Neural cell (in vitro differentiated cells): ENCODE measurements at regions not wholly inside any gene's neighbourhood (a gene's known extent, or its start where the extent isn't known, plus 50 kb on each side); places are given as distances from the start of the nearest gene placed in this dataset.

ENCODE experiments used
- H2AFZ ChIP-seq: fragments of 200-600, 300-800 bp; sonication (generic), shearing (Covaris generic); 2 replicates; pipeline ENCODE4 v1.6.0; 2014; ENCODE audit warnings: low read depth, mild to moderate bottlenecking, antibody characterized with exemption, low read length, moderate library complexity
- H3F3A ChIP-seq: fragments of 200-600 bp; shearing (Covaris generic); 2 replicates; pipeline ENCODE4 v1.6.1; 2016; ENCODE audit warnings: mild to moderate bottlenecking, moderate library complexity, mixed read lengths, antibody characterized with exemption, low read length; ENCODE audit not compliant: insufficient read depth, poor library complexity, severe bottlenecking
- H3K27ac ChIP-seq: fragments of 200-600, 300-800 bp; sonication (generic), shearing (Covaris generic); 2 replicates; pipeline ENCODE4 v1.5.1; 2014; ENCODE audit warnings: mild to moderate bottlenecking, low read length, moderate library complexity
- H3K27me3 ChIP-seq: fragments of 300-800, 200-600 bp; sonication (generic), shearing (Covaris generic); 2 replicates; pipeline ENCODE4 v1.6.0; 2014; ENCODE audit warnings: mild to moderate bottlenecking, low read depth, low read length, moderate library complexity; ENCODE audit not compliant: insufficient read depth
- H3K36me3 ChIP-seq: fragments of 300-800, 200-600 bp; sonication (generic), shearing (Covaris generic); 2 replicates; pipeline ENCODE4 v1.5.1; 2014; ENCODE audit warnings: mild to moderate bottlenecking, antibody characterized with exemption, low read length, moderate library complexity; ENCODE audit not compliant: insufficient read depth
- H3K4me2 ChIP-seq: fragments of 300-800, 200-600 bp; sonication (generic), shearing (Covaris generic); 2 replicates; pipeline ENCODE4 v1.6.0; 2014; ENCODE audit warnings: mild to moderate bottlenecking, low read length
- H3K4me3 ChIP-seq: fragments of 300-800, 200-600 bp; sonication (generic), shearing (Covaris generic); 2 replicates; pipeline ENCODE4 v1.5.1; 2014; ENCODE audit warnings: mild to moderate bottlenecking, low read length, moderate library complexity
- H3K79me2 ChIP-seq: fragments of 200-600 bp; shearing (Covaris generic); replicated peaks from 2 replicates; pipeline ENCODE4 v1.6.0; 2014; ENCODE audit warnings: mild to moderate bottlenecking, low read length, moderate library complexity; ENCODE audit not compliant: insufficient read depth
- H3K9ac ChIP-seq: fragments of 300-800, 200-600 bp; sonication (generic), shearing (Covaris generic); 2 replicates; pipeline ENCODE4 v1.6.1; 2016; ENCODE audit warnings: mild to moderate bottlenecking, low read length, mixed read lengths
- H3K9me2 ChIP-seq: fragments of 200-600 bp; shearing (Covaris generic); 2 replicates; pipeline ENCODE4 v1.6.1; 2016; ENCODE audit warnings: mild to moderate bottlenecking, low read length, mixed read lengths; ENCODE audit not compliant: insufficient read depth
- H3K9me3 ChIP-seq: fragments of 200-600, 300-800 bp; sonication (generic), shearing (Covaris generic); 2 replicates; pipeline ENCODE4 v1.6.1; 2016; ENCODE audit warnings: mild to moderate bottlenecking, mixed run types, low read length, moderate library complexity, mixed read lengths
- H4K20me1 ChIP-seq: fragments of 200-600 bp; shearing (Covaris generic); 2 replicates; pipeline ENCODE4 v1.6.1; 2016; ENCODE audit warnings: mild to moderate bottlenecking, mixed run types; ENCODE audit not compliant: insufficient read depth
- EP300 ChIP-seq: fragments of 450-650 bp; conservative IDR thresholded peaks from 2 replicates; pipeline ENCODE4 v1.6.1; 2014; ENCODE audit warnings: antibody characterized with exemption, mild to moderate bottlenecking, moderate library complexity; ENCODE audit not compliant: poor library complexity, severe bottlenecking
- MXI1 ChIP-seq: fragments of 450-650 bp; conservative IDR thresholded peaks from 2 replicates; pipeline ENCODE4 v1.6.1; 2014; ENCODE audit warnings: antibody characterized with exemption, mild to moderate bottlenecking; ENCODE audit not compliant: poor library complexity, severe bottlenecking
- POLR2AphosphoS5 ChIP-seq: IDR thresholded peaks from 2 replicates; pipeline ENCODE4 v1.6.1; 2012
- SMC3 ChIP-seq: fragments of 450-650 bp; conservative IDR thresholded peaks from 2 replicates; pipeline ENCODE4 v1.6.1; 2014; ENCODE audit warnings: antibody characterized with exemption, mild to moderate bottlenecking, moderate library complexity; ENCODE audit not compliant: poor library complexity
- TF ChIP-seq, protein P1 (sequence below): IDR thresholded peaks from 2 replicates; pipeline ENCODE4 v1.6.1; 2012; ENCODE audit warnings: borderline replicate concordance
- TF ChIP-seq, protein P2 (sequence below): fragments of 450-650 bp; IDR thresholded peaks from 2 replicates; pipeline ENCODE4 v1.5.1; 2014; ENCODE audit warnings: antibody characterized with exemption, mild to moderate bottlenecking, moderate library complexity; ENCODE audit not compliant: poor library complexity, severe bottlenecking

DNA sequence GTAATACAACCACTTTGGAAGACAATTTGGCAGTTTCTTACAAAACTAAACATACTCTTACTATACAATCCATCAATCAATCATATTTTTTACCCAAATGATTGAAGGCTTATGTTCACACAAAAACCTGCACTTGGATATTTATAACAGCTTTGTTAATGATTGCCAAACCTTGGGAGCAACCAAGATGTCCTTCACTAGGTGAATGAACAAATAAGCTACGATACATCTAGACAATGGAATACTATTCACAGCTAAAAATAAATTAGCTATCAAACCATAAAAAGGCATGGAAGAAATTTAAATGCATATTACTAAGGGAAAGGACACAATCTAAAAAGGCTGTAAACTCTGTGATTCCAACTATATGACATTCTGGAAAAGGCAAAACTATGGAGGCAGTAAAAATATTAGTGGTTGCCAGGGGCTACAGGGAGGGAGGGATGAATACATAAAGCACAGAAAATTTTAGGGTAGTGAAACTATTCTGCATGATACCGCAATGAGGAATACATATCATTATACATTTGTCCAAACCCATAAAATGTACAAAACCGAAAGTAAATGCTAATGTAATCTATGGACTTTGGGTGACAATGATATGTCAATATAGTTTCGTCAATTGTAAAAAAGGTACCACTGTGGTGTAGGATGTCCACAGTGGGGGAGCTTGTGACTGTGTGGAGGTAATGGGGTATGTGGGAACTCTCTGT, 70.5 kb downstream of the GPR65 start:
- no peak overlapping the region for H3K4me2 ChIP-seq
- TF ChIP-seq POLR2AphosphoS5 (no peak), MXI1 (no peak)
- TF ChIP-seq, protein P1, sequence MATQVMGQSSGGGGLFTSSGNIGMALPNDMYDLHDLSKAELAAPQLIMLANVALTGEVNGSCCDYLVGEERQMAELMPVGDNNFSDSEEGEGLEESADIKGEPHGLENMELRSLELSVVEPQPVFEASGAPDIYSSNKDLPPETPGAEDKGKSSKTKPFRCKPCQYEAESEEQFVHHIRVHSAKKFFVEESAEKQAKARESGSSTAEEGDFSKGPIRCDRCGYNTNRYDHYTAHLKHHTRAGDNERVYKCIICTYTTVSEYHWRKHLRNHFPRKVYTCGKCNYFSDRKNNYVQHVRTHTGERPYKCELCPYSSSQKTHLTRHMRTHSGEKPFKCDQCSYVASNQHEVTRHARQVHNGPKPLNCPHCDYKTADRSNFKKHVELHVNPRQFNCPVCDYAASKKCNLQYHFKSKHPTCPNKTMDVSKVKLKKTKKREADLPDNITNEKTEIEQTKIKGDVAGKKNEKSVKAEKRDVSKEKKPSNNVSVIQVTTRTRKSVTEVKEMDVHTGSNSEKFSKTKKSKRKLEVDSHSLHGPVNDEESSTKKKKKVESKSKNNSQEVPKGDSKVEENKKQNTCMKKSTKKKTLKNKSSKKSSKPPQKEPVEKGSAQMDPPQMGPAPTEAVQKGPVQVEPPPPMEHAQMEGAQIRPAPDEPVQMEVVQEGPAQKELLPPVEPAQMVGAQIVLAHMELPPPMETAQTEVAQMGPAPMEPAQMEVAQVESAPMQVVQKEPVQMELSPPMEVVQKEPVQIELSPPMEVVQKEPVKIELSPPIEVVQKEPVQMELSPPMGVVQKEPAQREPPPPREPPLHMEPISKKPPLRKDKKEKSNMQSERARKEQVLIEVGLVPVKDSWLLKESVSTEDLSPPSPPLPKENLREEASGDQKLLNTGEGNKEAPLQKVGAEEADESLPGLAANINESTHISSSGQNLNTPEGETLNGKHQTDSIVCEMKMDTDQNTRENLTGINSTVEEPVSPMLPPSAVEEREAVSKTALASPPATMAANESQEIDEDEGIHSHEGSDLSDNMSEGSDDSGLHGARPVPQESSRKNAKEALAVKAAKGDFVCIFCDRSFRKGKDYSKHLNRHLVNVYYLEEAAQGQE = no peak
- no peaks in the 10 kb centered on the region for H3K9me3 ChIP-seq
- no peaks in the 10 kb centered on the region for H3K9me2 ChIP-seq
- H3K4me3 ChIP-seq = no peak overlapping the region
- no peak overlapping the region for H3K9ac ChIP-seq
- H3K79me2 ChIP-seq = no peaks in the 10 kb centered on the region
- no peaks in the 10 kb centered on the region for H3K27me3 ChIP-seq
- no peaks in the 10 kb centered on the region for H3F3A ChIP-seq
- no peak overlapping the region for H2AFZ ChIP-seq
- no peaks in the 10 kb centered on the region for H4K20me1 ChIP-seq
- no peak overlapping the region for H3K27ac ChIP-seq
- no peaks in the 10 kb centered on the region for H3K36me3 ChIP-seq

DNA sequence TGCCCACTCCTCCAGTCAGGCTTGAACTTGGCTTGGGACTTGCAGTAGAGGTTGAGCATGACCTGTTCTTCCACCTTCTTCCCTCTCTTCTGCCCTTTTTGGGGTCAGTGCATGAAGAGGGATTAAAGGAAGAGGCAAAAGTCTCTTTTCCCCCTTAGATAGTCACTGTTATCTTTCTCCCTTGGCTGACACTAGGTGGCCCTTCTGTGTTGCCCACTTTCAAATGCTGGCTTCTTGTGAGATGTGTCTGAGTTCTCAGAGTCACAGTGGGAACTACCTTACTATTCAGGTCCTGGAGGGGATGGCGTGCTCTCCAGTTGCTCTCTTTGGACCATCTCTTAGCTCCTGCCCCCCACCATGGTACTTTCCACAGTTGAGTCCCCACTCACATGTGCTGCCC, 73.6 kb downstream of the GPR65 start:
- no peak for TF ChIP-seq SMC3
- no peak for TF ChIP-seq EP300
- TF ChIP-seq, protein P1 = no peak
- TF ChIP-seq POLR2AphosphoS5 = no peak
- TF ChIP-seq MXI1 = no peak
- TF ChIP-seq, protein P2, sequence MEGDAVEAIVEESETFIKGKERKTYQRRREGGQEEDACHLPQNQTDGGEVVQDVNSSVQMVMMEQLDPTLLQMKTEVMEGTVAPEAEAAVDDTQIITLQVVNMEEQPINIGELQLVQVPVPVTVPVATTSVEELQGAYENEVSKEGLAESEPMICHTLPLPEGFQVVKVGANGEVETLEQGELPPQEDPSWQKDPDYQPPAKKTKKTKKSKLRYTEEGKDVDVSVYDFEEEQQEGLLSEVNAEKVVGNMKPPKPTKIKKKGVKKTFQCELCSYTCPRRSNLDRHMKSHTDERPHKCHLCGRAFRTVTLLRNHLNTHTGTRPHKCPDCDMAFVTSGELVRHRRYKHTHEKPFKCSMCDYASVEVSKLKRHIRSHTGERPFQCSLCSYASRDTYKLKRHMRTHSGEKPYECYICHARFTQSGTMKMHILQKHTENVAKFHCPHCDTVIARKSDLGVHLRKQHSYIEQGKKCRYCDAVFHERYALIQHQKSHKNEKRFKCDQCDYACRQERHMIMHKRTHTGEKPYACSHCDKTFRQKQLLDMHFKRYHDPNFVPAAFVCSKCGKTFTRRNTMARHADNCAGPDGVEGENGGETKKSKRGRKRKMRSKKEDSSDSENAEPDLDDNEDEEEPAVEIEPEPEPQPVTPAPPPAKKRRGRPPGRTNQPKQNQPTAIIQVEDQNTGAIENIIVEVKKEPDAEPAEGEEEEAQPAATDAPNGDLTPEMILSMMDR = no peak
- no peaks in the 10 kb centered on the region for H3K79me2 ChIP-seq
- no peaks in the 10 kb centered on the region for H3F3A ChIP-seq
- no peaks in the 10 kb centered on the region for H3K27me3 ChIP-seq
- H3K9ac ChIP-seq = no peak overlapping the region
- no peaks in the 10 kb centered on the region for H4K20me1 ChIP-seq
- H3K9me3 ChIP-seq = no peaks in the 10 kb centered on the region
- no peak overlapping the region for H3K27ac ChIP-seq
- no peak overlapping the region for H3K4me2 ChIP-seq
- H3K9me2 ChIP-seq = no peaks in the 10 kb centered on the region
- no peaks in the 10 kb centered on the region for H3K36me3 ChIP-seq
- no peak overlapping the region for H3K4me3 ChIP-seq
- H2AFZ ChIP-seq = no peak overlapping the region
